GM23338 (cell line): ENCODE measurements at regions not wholly inside any gene's neighbourhood (a gene's known extent, or its start where the extent isn't known, plus 50 kb on each side); places are given as distances from the start of the nearest gene placed in this dataset.

Experiments
- ATAC-seq: fragments of 200-7000 bp; cut with Tn5 transposase; 3 replicates; pipeline ENCODE4 v1.9.1; 2020
- DNase-seq: peaks from one replicate; pipeline ENCODE4 v3.0.0-alpha.2; 2015; ENCODE audit warnings: low spot score
- H2AFZ ChIP-seq: fragments of 200-600 bp; sonication (generic); 2 replicates; pipeline ENCODE4 v1.8.0; 2016; ENCODE audit warnings: antibody characterized with exemption, mild to moderate bottlenecking, moderate library complexity
- H3F3A ChIP-seq: fragments of 200-600 bp; sonication (generic); replicated peaks from 2 replicates; pipeline ENCODE4 v1.8.0; 2017; ENCODE audit warnings: antibody characterized with exemption, mixed run types, low read depth
- H3K27ac ChIP-seq: fragments of 200-600 bp; sonication (generic); 2 replicates; pipeline ENCODE4 v1.6.1; 2016; ENCODE audit warnings: low read depth
- H3K27me3 ChIP-seq: fragments of 200-600 bp; sonication (generic); 2 replicates; pipeline ENCODE4 v1.8.0; 2016; ENCODE audit warnings: mild to moderate bottlenecking, mixed run types, moderate library complexity; ENCODE audit not compliant: insufficient read depth
- H3K36me3 ChIP-seq: fragments of 200-600 bp; sonication (generic); 2 replicates; pipeline ENCODE4 v1.8.0; 2016; ENCODE audit warnings: mild to moderate bottlenecking; ENCODE audit not compliant: insufficient read depth
- H3K4me1 ChIP-seq: fragments of 200-600 bp; sonication (generic); 2 replicates; pipeline ENCODE4 v1.8.0; 2016; ENCODE audit warnings: mild to moderate bottlenecking, moderate library complexity; ENCODE audit not compliant: insufficient read depth
- H3K4me2 ChIP-seq: fragments of 200-600 bp; sonication (generic); 2 replicates; pipeline ENCODE4 v1.7.1; 2017; ENCODE audit warnings: mixed run types
- H3K4me3 ChIP-seq: fragments of 200-600 bp; sonication (generic); 2 replicates; pipeline ENCODE4 v1.6.1; 2016; ENCODE audit warnings: mixed run types
- H3K79me2 ChIP-seq: fragments of 200-600 bp; sonication (generic); replicated peaks from 2 replicates; pipeline ENCODE4 v1.8.0; 2017; ENCODE audit warnings: mild to moderate bottlenecking; ENCODE audit not compliant: insufficient read depth
- H3K9me2 ChIP-seq: fragments of 200-600 bp; sonication (generic); 2 replicates; pipeline ENCODE4 v1.8.0; 2017; ENCODE audit not compliant: insufficient read depth
- H4K20me1 ChIP-seq: fragments of 200-600 bp; sonication (generic); replicated peaks from 2 replicates; pipeline ENCODE4 v1.8.0; 2017; ENCODE audit warnings: mild to moderate bottlenecking; ENCODE audit not compliant: insufficient read depth
- H3K27ac Mint-ChIP-seq: 2 replicates; pipeline ENCODE4 v1.8.0; 2020; ENCODE audit warnings: inconsistent platforms, mild to moderate bottlenecking, moderate library complexity, mixed read lengths
- H3K27me3 Mint-ChIP-seq: 3 replicates; pipeline ENCODE4 v1.8.0; 2022; ENCODE audit warnings: low read depth, mild to moderate bottlenecking, moderate library complexity, mixed read lengths, inconsistent platforms; ENCODE audit not compliant: insufficient read depth, poor library complexity
- H3K36me3 Mint-ChIP-seq: 3 replicates; pipeline ENCODE4 v1.8.0; 2021; ENCODE audit warnings: low read depth, mild to moderate bottlenecking, inconsistent platforms, moderate library complexity, mixed read lengths
- H3K4me1 Mint-ChIP-seq: 3 replicates; pipeline ENCODE4 v1.8.0; 2020; ENCODE audit warnings: mild to moderate bottlenecking, inconsistent platforms, mixed read lengths
- H3K4me3 Mint-ChIP-seq: 3 replicates; pipeline ENCODE4 v1.8.0; 2021; ENCODE audit warnings: moderate library complexity, mild to moderate bottlenecking, inconsistent platforms, mixed read lengths
- H3K9me3 Mint-ChIP-seq: 3 replicates; pipeline ENCODE4 v1.8.0; 2020; ENCODE audit warnings: moderate library complexity, mild to moderate bottlenecking, inconsistent platforms, mixed read lengths
- CREB1 ChIP-seq: fragments of 250-450 bp; sonication (Bioruptor Pico); IDR thresholded peaks from 2 replicates; pipeline ENCODE4 v1.5.0; 2020; ENCODE audit warnings: low read depth, mild to moderate bottlenecking, moderate library complexity
- CTCF ChIP-seq, 2 experiments: fragments of 200-600 bp in 1 of 2; sonication (generic) in 1 of 2; conservative IDR thresholded peaks; 2 replicates each; pipeline versions ENCODE4 v1.5.1 to v1.6.1; 2016 to 2017; ENCODE audit warnings: antibody characterized with exemption in 2 of 2, low read depth in 2 of 2, mild to moderate bottlenecking in 2 of 2, moderate library complexity in 1 of 2
- ETS1 ChIP-seq: IDR thresholded peaks from 2 replicates; pipeline ENCODE4 v1.6.1; 2016; ENCODE audit warnings: antibody characterized with exemption
- EZH2 ChIP-seq: fragments of 200-600 bp; sonication (generic); IDR thresholded peaks from one replicate; pipeline ENCODE4 v1.8.0; 2017; ENCODE audit warnings: antibody characterized with exemption, mild to moderate bottlenecking, low read depth; ENCODE audit not compliant: unreplicated experiment
- EZH2phosphoT487 ChIP-seq: fragments of 200-600 bp; sonication (generic); IDR thresholded peaks from one replicate; pipeline ENCODE4 v1.8.1; 2018; ENCODE audit warnings: antibody characterized with exemption; ENCODE audit not compliant: unreplicated experiment
- JUNB ChIP-seq: IDR thresholded peaks from one replicate; pipeline ENCODE4 v1.6.1; 2016; ENCODE audit warnings: antibody characterized with exemption; ENCODE audit not compliant: unreplicated experiment
- NANOG ChIP-seq: IDR thresholded peaks from 2 replicates; pipeline ENCODE4 v1.6.1; 2016; ENCODE audit warnings: antibody characterized with exemption, borderline replicate concordance
- POLR2AphosphoS5 ChIP-seq: IDR thresholded peaks from 2 replicates; pipeline ENCODE4 v1.6.1; 2016; ENCODE audit warnings: antibody characterized with exemption, low read depth
- STAT1 ChIP-seq: IDR thresholded peaks from one replicate; pipeline ENCODE4 v1.6.1; 2016; ENCODE audit warnings: antibody characterized with exemption; ENCODE audit not compliant: unreplicated experiment
- ZNF114 ChIP-seq: fragments of 250-450 bp; sonication (Bioruptor Pico); IDR thresholded peaks from 2 replicates; pipeline ENCODE4 v1.5.0; 2020; ENCODE audit warnings: mild to moderate bottlenecking, moderate library complexity
- ZNF331 ChIP-seq: fragments of 250-450 bp; sonication (Bioruptor Pico); IDR thresholded peaks from 2 replicates; pipeline ENCODE4 v1.5.0; 2020; ENCODE audit warnings: low read depth, mild to moderate bottlenecking, moderate library complexity
- ZNF462 ChIP-seq: fragments of 250-450 bp; sonication (Bioruptor Pico); IDR thresholded peaks from 2 replicates; pipeline ENCODE4 v1.5.0; 2020; ENCODE audit warnings: mild to moderate bottlenecking, moderate library complexity

- TF ChIP-seq CTCF (conservative IDR thresholded peaks at IDR 0.05; ENCODE audit: low read depth in 2 of 2): no peak
These were observed 82.8 kb upstream of the MAP4K3 start (continued) for GRCh38 chr2:39519886-39520285.

- H2AFZ ChIP-seq: no peak overlapping the region
- no peaks in the 10 kb centered on the region for H4K20me1 ChIP-seq
- no peak overlapping the region for H3K27ac ChIP-seq
- Mint-ChIP-seq H3K9me3 (peaks cover 28% of the 10 kb centered on the region), H3K4me1 (peaks cover 18% of the 10 kb centered on the region), H3K27ac (no peak overlapping the region), H3K36me3 (peaks cover 48% of the 10 kb centered on the region), H3K4me3 (no peak overlapping the region), H3K27me3 (peaks cover 2% of the 10 kb centered on the region)
- H3K27me3 ChIP-seq: no peaks in the 10 kb centered on the region
- peaks cover 24% of the 10 kb centered on the region for H3K36me3 ChIP-seq
- no peak overlapping the region for H3K4me3 ChIP-seq
- no peaks in the 10 kb centered on the region for H3K79me2 ChIP-seq
- H3F3A ChIP-seq: peaks cover 5% of the 10 kb centered on the region; the same call in 1 of the 2 replicates
- H3K4me1 ChIP-seq: peaks cover 21% of the 10 kb centered on the region; the same call in 1 of the 2 replicates
- H3K9me2 ChIP-seq: peaks cover 4% of the 10 kb centered on the region
- no peak for DNase-seq
- no peak overlapping the region for H3K4me2 ChIP-seq
- ATAC-seq: no peak
- TF ChIP-seq JUNB (no peak), EZH2 (no peak), NANOG (no peak), POLR2AphosphoS5 (no peak), ZNF114 (CRISPR knock-in tag) (no peak), ZNF462 (CRISPR knock-in tag) (no peak), ZNF331 (CRISPR knock-in tag) (no peak), EZH2phosphoT487 (no peak), STAT1 (no peak), CTCF (conservative IDR thresholded peaks at IDR 0.05; ENCODE audit: low read depth in 2 of 2) (no peak), ETS1 (no peak), CREB1 (CRISPR knock-in tag) (no peak)
These were observed 84.9 kb upstream of the MAP4K3 start for GRCh38 chr2:39521876-39522517.
